ENCODE measurements at regions not wholly inside any gene's neighbourhood (a gene's known extent, or its start where the extent isn't known, plus 50 kb on each side); places are given as distances from the start of the nearest gene placed in this dataset.

GRCh38 chr5:63408984-63409383 lies 553.3 kb downstream of the HTR1A start:
- TF ChIP-seq FOXM1 (IDR thresholded peaks at IDR 0.05; ENCODE audit: borderline replicate concordance, low read depth) (no peak), TAF1 (IDR thresholded peaks at IDR 0.05; ENCODE audit: low read depth) (no peak), EP300 (IDR thresholded peaks at IDR 0.05; ENCODE audit: borderline replicate concordance) (no peak), NFIC (IDR thresholded peaks at IDR 0.05) (no peak), CREB1 (IDR thresholded peaks at IDR 0.05; ENCODE audit: low read depth) (no peak)

GRCh38 chr5:63401436-63402046 lies 560.7 kb downstream of the HTR1A start:
- no peak for TF ChIP-seq FOXM1 (IDR thresholded peaks at IDR 0.05; ENCODE audit: borderline replicate concordance, low read depth)
- no peak for TF ChIP-seq EP300 (IDR thresholded peaks at IDR 0.05; ENCODE audit: borderline replicate concordance)
- TF ChIP-seq CREB1 (IDR thresholded peaks at IDR 0.05; ENCODE audit: low read depth), result no peak
- no peak for TF ChIP-seq MAX (IDR thresholded peaks at IDR 0.05)
- peak; percentile 80 for TF ChIP-seq RAD21 (IDR thresholded peaks at IDR 0.05; ENCODE audit: low read depth)
- no peak for TF ChIP-seq REST (IDR thresholded peaks at IDR 0.05; ENCODE audit: low read depth)

- TF ChIP-seq REST (IDR thresholded peaks at IDR 0.05; ENCODE audit: low read depth) (no peak), ZBTB7A (IDR thresholded peaks at IDR 0.05; ENCODE audit: low read depth) (no peak), FOXM1 (IDR thresholded peaks at IDR 0.05; ENCODE audit: borderline replicate concordance, low read depth) (no peak), USF1 (IDR thresholded peaks at IDR 0.05) (no peak), MAX (IDR thresholded peaks at IDR 0.05) (no peak)
Observed at GRCh38 chr5:63400079-63400478, 562.2 kb downstream of the HTR1A start.

- TF ChIP-seq ZBTB7A (IDR thresholded peaks at IDR 0.05; ENCODE audit: low read depth) (no peak), TAF1 (IDR thresholded peaks at IDR 0.05; ENCODE audit: low read depth) (no peak), USF1 (IDR thresholded peaks at IDR 0.05) (no peak), EP300 (IDR thresholded peaks at IDR 0.05; ENCODE audit: borderline replicate concordance) (no peak), FOXM1 (IDR thresholded peaks at IDR 0.05; ENCODE audit: borderline replicate concordance, low read depth) (no peak), CREB1 (IDR thresholded peaks at IDR 0.05; ENCODE audit: low read depth) (no peak), CEBPB (IDR thresholded peaks at IDR 0.05) (no peak), MAX (IDR thresholded peaks at IDR 0.05) (no peak), EGR1 (IDR thresholded peaks at IDR 0.05) (no peak), REST (IDR thresholded peaks at IDR 0.05; ENCODE audit: low read depth) (no peak), TCF12 (IDR thresholded peaks at IDR 0.05; ENCODE audit: low read depth) (no peak), RAD21 (IDR thresholded peaks at IDR 0.05; ENCODE audit: low read depth) (no peak), YY1 (IDR thresholded peaks at IDR 0.05; ENCODE audit: low read depth) (no peak), TEAD4 (IDR thresholded peaks at IDR 0.05) (no peak), NFIC (IDR thresholded peaks at IDR 0.05) (no peak)
Observed at GRCh38 chr5:63398346-63398745, 563.9 kb downstream of the HTR1A start.

- TF ChIP-seq USF1 (IDR thresholded peaks at IDR 0.05) (no peak), REST (IDR thresholded peaks at IDR 0.05; ENCODE audit: low read depth) (no peak), TEAD4 (IDR thresholded peaks at IDR 0.05) (no peak), TCF12 (IDR thresholded peaks at IDR 0.05; ENCODE audit: low read depth) (no peak), RAD21 (IDR thresholded peaks at IDR 0.05; ENCODE audit: low read depth) (no peak), FOXM1 (IDR thresholded peaks at IDR 0.05; ENCODE audit: borderline replicate concordance, low read depth) (no peak), NFIC (IDR thresholded peaks at IDR 0.05) (no peak), TAF1 (IDR thresholded peaks at IDR 0.05; ENCODE audit: low read depth) (no peak), YY1 (IDR thresholded peaks at IDR 0.05; ENCODE audit: low read depth) (no peak), CEBPB (IDR thresholded peaks at IDR 0.05) (no peak), MAX (IDR thresholded peaks at IDR 0.05) (no peak), EP300 (IDR thresholded peaks at IDR 0.05; ENCODE audit: borderline replicate concordance) (no peak), CREB1 (IDR thresholded peaks at IDR 0.05; ENCODE audit: low read depth) (no peak), EGR1 (IDR thresholded peaks at IDR 0.05) (no peak), ZBTB7A (IDR thresholded peaks at IDR 0.05; ENCODE audit: low read depth) (no peak)
Observed at GRCh38 chr5:63375851-63376250, 586.4 kb downstream of the HTR1A start.
